GM13976 (cell line): ENCODE measurements at regions not wholly inside any gene's neighbourhood (a gene's known extent, or its start where the extent isn't known, plus 50 kb on each side); places are given as distances from the start of the nearest gene placed in this dataset.

Experiments
- DNase-seq: peaks from one replicate; pipeline ENCODE4 v3.0.0; 2012; ENCODE audit warnings: low spot score
- CTCF ChIP-seq: IDR thresholded peaks from 2 replicates; pipeline ENCODE4 v1.5.1; 2012; ENCODE audit warnings: borderline replicate concordance, mild to moderate bottlenecking; ENCODE audit not compliant: insufficient read depth; ENCODE audit errors: extremely low read depth, missing control alignments, control extremely low read depth
- in situ Hi-C: fragments of 300-500 bp; cut with MboI; formaldehyde crosslinking; loops from one replicate; pipeline ENCODE4 v1.12.0; 2022; ENCODE audit warnings: low sequenced_read_pairs, mixed read lengths, inconsistent platforms; ENCODE audit not compliant: unreplicated experiment

- in situ Hi-C loops: no loop called here
- DNase-seq: no peak
- no peak for TF ChIP-seq CTCF
These were observed 632.5 kb downstream of the TNS3 start for GRCh38 chr7:46949270-46949931.

- in situ Hi-C loops: no loop called here
- no peak for TF ChIP-seq CTCF
- DNase-seq: no peak
These were observed 633.2 kb downstream of the TNS3 start for GRCh38 chr7:46948716-46949115.

- DNase-seq: no peak
These were observed 636.6 kb downstream of the TNS3 start for GRCh38 chr7:46945328-46945727.

GRCh38 chr7:46943996-46944395, 637.9 kb downstream of the TNS3 start:
- no peak for DNase-seq
- TF ChIP-seq CTCF: no peak
- in situ Hi-C loops: no loop called here

More at GRCh38 chr7:46945328-46945727, 636.6 kb downstream of the TNS3 start:
- no peak for TF ChIP-seq CTCF
- in situ Hi-C loops: no loop called here

GRCh38 chr7:46942574-46942973, 639.3 kb downstream of the TNS3 start:
- in situ Hi-C loops: no loop called here
- DNase-seq: no peak
- no peak for TF ChIP-seq CTCF

- in situ Hi-C loops: no loop called here
- DNase-seq: no peak
- TF ChIP-seq CTCF: no peak
These were observed 641.7 kb downstream of the TNS3 start for GRCh38 chr7:46940178-46940577.
